ENCODE measurements at regions not wholly inside any gene's neighbourhood (a gene's known extent, or its start where the extent isn't known, plus 50 kb on each side); places are given as distances from the start of the nearest gene placed in this dataset.

DNA sequence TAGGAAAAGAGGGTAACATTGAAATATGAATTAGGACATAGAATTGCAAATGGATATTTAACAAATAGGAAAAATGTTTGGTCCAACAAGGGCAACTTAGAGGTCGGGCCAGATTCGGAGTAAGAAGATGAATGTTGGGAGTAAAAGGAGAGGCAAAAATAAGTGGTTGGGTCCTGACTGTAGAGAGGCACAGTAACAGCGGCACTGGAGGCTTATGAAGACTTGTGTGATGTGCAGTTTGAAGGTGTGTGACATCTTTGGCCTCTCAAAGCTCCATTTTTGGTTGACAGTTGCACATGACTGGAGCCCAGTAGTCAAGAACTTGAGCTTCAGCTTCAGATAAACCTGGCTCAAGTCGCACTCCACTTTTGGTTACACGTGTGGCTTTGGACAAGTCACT lies 109.9 kb upstream of the PAXBP1 start:
- no peak for DNase-seq (ENCODE audit: low read depth in 2 of 2)
- TF ChIP-seq, protein P1, sequence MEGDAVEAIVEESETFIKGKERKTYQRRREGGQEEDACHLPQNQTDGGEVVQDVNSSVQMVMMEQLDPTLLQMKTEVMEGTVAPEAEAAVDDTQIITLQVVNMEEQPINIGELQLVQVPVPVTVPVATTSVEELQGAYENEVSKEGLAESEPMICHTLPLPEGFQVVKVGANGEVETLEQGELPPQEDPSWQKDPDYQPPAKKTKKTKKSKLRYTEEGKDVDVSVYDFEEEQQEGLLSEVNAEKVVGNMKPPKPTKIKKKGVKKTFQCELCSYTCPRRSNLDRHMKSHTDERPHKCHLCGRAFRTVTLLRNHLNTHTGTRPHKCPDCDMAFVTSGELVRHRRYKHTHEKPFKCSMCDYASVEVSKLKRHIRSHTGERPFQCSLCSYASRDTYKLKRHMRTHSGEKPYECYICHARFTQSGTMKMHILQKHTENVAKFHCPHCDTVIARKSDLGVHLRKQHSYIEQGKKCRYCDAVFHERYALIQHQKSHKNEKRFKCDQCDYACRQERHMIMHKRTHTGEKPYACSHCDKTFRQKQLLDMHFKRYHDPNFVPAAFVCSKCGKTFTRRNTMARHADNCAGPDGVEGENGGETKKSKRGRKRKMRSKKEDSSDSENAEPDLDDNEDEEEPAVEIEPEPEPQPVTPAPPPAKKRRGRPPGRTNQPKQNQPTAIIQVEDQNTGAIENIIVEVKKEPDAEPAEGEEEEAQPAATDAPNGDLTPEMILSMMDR (IDR thresholded peaks at IDR 0.05; ENCODE audit: low read depth, low read length), result no peak
- no peak overlapping the region for H3K4me3 ChIP-seq (replicated peaks in 1 of 2; ENCODE audit: low read depth in 2 of 2, low read length in 2 of 2)

DNA sequence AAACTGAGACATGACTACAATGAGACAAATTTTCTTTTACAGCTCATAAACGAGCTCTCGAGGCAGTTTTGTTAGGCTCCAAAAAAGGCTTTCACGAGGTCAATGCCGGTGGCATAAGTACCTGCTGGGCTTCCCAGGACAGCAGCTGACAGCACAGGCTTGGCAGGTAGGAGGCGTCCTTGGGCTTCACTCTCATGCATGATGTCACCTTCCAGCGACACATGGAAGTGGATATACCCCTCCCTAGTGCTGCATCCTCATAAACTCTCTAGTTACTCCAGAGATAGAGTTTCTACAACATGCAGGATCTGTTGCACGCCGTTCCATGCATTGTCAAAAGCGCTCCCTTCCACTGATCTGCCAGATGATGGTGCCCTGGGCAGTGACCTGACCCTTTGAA lies 112.5 kb upstream of the PAXBP1 start:
- H3K4me3 ChIP-seq (replicated peaks in 1 of 2; ENCODE audit: low read depth in 2 of 2, low read length in 2 of 2), result no peak overlapping the region
- TF ChIP-seq, protein P1 (IDR thresholded peaks at IDR 0.05; ENCODE audit: low read depth, low read length), result no peak
- DNase-seq (ENCODE audit: low read depth in 2 of 2), result no peak

DNA sequence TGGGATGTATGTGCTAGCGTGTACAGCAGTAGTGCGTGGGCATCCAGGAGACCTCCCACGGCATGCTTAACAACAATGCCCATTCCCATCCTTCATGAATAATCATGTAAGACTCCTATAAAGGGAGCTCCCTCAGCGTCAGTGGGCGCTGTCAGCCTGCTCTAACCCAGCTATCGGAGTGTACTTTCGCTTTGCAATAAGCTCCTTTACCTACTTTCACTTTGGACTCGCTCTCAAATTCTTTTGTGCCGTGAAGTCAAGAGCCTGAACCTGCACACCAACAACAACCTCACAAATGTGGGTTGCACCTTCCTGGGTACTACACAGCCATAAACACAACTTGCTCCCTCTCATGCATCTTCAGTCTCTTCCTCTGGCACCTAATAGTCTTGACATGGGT lies 114.8 kb upstream of the PAXBP1 start:
- H3K4me3 ChIP-seq (replicated peaks in 1 of 2; ENCODE audit: low read depth in 2 of 2, low read length in 2 of 2), result no peak overlapping the region
- TF ChIP-seq, protein P1 (IDR thresholded peaks at IDR 0.05; ENCODE audit: low read depth, low read length), result no peak
- no peak for DNase-seq (ENCODE audit: low read depth in 2 of 2)

DNA sequence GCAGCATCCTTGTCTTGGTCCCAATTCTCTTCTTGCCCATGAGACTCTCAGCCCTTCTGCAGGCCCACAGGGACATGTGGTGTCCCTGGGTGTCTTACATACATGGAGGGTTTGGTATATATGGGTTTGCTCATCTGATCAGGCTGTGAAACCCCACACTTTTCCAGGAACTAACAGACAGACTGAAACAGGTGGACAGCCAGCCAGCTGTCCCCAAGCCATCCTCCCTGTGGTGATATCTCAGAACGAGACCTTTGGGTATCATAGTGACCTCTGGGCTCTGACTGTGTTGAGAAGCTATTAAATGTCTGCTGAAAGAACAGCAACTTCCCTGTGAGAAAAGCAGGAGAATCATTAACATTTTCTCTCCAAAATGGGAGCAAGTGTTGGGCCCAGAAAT lies 115.5 kb upstream of the PAXBP1 start:
- TF ChIP-seq, protein P1 (IDR thresholded peaks at IDR 0.05; ENCODE audit: low read depth, low read length), result no peak
- no peak overlapping the region for H3K4me3 ChIP-seq (replicated peaks in 1 of 2; ENCODE audit: low read depth in 2 of 2, low read length in 2 of 2)
- no peak for DNase-seq (ENCODE audit: low read depth in 2 of 2)

DNA sequence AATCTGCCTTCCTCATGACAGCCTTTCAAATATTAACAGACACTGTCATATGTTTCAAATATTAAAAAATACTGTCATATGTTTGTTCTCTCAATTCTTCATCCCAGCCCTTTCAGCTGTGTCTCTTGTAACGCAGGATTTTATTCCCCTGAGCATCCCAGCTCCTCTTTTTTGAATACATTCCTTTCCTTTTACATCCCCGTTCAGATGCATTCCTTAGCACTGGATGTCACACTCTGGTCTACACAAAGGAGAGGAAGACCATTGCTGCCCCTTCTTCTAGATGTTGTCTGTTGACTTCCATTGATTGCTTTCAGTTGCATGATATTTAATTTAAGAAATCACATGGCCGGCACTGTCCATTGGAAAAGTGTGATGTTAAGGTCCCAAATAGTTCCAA lies 117.4 kb upstream of the PAXBP1 start:
- peak in 1 of 2 donors; percentile 22 for DNase-seq (ENCODE audit: low read depth in 2 of 2)
- TF ChIP-seq, protein P1 (IDR thresholded peaks at IDR 0.05; ENCODE audit: low read depth, low read length), result no peak
- H3K4me3 ChIP-seq (replicated peaks in 1 of 2; ENCODE audit: low read depth in 2 of 2, low read length in 2 of 2), result no peak overlapping the region

DNA sequence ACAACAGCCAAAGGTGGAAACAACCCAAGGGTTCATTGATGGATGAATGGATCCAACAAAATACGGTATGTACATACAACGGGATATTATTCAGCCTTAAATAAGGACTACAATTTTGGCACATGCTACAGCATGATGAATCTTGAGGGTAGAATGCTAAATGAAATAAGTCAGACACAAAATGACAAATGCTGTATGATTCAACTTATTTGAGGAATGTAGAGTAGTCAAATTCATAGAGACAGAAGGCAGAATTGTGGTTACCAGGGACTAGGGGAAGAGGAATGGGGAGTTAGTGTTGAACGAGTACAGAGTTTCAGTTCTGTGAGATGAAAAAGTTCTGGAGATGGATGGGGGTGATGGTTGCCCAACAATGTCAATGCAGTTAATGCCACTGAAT lies 118.0 kb upstream of the PAXBP1 start:
- TF ChIP-seq, protein P1 (IDR thresholded peaks at IDR 0.05; ENCODE audit: low read depth, low read length), result no peak
- peak in 1 of 2 donors; percentile 28 for DNase-seq (ENCODE audit: low read depth in 2 of 2)

DNA sequence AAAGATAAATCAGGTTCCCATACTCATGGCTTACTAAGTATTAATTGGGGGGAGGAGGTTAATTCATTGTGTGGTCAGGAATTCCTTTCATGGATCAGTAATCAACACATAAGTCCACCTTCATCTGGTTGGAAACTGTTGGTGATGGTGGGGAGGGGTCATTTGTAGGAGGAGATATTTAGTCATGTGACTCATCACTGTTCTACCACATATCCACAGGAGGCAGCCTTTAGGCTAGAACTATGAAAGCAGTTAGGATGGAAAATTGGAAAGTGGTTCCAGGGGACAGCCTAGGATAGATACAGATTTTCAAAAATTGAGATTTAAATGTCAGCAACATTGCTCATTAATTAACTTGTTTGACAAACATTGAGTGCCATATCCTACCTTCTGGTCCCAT lies 122.8 kb upstream of the PAXBP1 start:
- DNase-seq (ENCODE audit: low read depth in 2 of 2), result no peak
- TF ChIP-seq, protein P1 (IDR thresholded peaks at IDR 0.05; ENCODE audit: low read depth, low read length), result no peak

More for the DNA sequence above, 118.0 kb upstream of the PAXBP1 start:
- no peak overlapping the region for H3K4me3 ChIP-seq (replicated peaks in 1 of 2; ENCODE audit: low read depth in 2 of 2, low read length in 2 of 2)

More for the DNA sequence above, 122.8 kb upstream of the PAXBP1 start:
- H3K4me3 ChIP-seq (replicated peaks in 1 of 2; ENCODE audit: low read depth in 2 of 2, low read length in 2 of 2), result no peak overlapping the region
